ENCODE measurements at regions not wholly inside any gene's neighbourhood (a gene's known extent, or its start where the extent isn't known, plus 50 kb on each side); places are given as distances from the start of the nearest gene placed in this dataset.

- no peak for TF ChIP-seq POLR2A (IDR thresholded peaks at IDR 0.05)
- TF ChIP-seq, protein P1, sequence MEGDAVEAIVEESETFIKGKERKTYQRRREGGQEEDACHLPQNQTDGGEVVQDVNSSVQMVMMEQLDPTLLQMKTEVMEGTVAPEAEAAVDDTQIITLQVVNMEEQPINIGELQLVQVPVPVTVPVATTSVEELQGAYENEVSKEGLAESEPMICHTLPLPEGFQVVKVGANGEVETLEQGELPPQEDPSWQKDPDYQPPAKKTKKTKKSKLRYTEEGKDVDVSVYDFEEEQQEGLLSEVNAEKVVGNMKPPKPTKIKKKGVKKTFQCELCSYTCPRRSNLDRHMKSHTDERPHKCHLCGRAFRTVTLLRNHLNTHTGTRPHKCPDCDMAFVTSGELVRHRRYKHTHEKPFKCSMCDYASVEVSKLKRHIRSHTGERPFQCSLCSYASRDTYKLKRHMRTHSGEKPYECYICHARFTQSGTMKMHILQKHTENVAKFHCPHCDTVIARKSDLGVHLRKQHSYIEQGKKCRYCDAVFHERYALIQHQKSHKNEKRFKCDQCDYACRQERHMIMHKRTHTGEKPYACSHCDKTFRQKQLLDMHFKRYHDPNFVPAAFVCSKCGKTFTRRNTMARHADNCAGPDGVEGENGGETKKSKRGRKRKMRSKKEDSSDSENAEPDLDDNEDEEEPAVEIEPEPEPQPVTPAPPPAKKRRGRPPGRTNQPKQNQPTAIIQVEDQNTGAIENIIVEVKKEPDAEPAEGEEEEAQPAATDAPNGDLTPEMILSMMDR (IDR thresholded peaks at IDR 0.05) = no peak
Measured at GRCh38 chr9:27732494-27732893, 159.2 kb upstream of the C9orf72 start.

Measured in sigmoid colon (tissue), 3 donors.